ENCODE measurements at regions not wholly inside any gene's neighbourhood (a gene's known extent, or its start where the extent isn't known, plus 50 kb on each side); places are given as distances from the start of the nearest gene placed in this dataset.

DNA sequence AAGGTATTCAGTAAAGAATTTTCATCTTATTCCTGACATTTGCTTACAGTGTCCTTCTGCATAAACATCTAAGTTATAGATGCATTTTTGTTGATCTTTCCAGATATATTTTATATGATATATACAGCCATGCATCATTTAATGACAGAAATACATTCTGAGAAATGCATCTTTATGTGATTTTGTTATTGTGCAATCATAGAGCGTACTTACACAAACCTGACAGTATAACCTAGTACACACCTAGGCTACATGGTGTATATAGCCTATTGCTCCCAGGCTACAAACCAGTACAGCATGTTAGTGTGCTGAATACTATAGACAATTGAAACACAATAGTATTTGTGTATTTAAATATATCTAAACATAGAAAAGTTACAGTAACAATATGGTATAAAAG lies 642.0 kb downstream of the XPNPEP1 start:
- H3K36me3 Mint-ChIP-seq (ENCODE audit: low read depth) = no peaks in the 10 kb centered on the region
- no peak overlapping the region for H3K27ac Mint-ChIP-seq
- no peaks in the 10 kb centered on the region for H3K4me1 Mint-ChIP-seq (ENCODE audit: low read depth)
- POLR2A ChIA-PET = no interaction called here
- CTCF ChIA-PET = no interaction called here
- no peak overlapping the region for H3K4me3 Mint-ChIP-seq
- DNase-seq = no peak
- H3K27me3 Mint-ChIP-seq (ENCODE audit: low read depth) = no peaks in the 10 kb centered on the region
- ATAC-seq = no peak
- no peaks in the 10 kb centered on the region for H3K9me3 Mint-ChIP-seq (ENCODE audit: insufficient read depth)

DNA sequence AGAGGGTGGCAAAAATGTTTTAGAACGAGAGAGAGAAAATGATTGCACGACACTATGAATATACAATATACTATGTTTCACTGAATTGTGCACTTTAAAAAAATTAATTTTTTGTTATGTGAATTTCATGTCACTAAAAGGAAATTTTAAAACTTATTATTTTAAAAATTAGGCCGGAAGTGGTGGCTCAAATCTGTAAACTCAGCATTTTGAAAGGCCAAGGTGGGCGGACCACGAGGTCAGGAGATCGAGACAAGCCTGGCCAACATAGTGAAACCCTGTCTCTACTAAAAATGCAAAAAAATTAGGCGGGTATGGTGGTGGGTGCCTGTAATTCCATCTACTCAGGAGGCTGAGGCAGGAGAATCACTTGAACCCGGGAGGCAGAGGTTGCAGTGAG lies 642.5 kb downstream of the XPNPEP1 start:
- CTCF ChIA-PET = no interaction called here

DNA sequence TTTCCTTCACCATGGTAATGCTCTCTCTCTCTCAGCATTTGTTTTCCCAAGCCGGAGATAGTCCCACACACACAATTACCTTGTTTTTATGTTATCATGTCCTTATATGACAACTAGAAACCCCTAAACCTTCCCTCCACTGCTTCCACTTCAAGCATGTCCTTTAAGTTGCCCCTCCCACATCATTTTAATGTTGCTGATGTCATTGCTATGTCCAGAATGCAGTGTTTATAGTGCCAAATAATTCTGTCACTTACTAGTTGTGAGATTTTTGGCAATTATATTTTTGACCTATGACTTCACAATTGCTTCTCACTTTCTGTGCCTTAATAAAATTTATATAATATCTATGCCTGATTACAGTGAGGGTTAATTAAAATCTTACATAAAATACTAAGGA lies 645.9 kb downstream of the XPNPEP1 start:
- Mint-ChIP-seq H3K4me3 (no peak overlapping the region), H3K9me3 (ENCODE audit: insufficient read depth) (no peaks in the 10 kb centered on the region), H3K27me3 (ENCODE audit: low read depth) (no peaks in the 10 kb centered on the region), H3K36me3 (ENCODE audit: low read depth) (no peaks in the 10 kb centered on the region), H3K27ac (no peak overlapping the region), H3K4me1 (ENCODE audit: low read depth) (no peaks in the 10 kb centered on the region)
- CTCF ChIA-PET = no interaction called here
- DNase-seq = no peak
- POLR2A ChIA-PET = no interaction called here
- no peak for ATAC-seq

More for the DNA sequence above, 642.5 kb downstream of the XPNPEP1 start:
- DNase-seq (no peak), ATAC-seq (no peak)
- Mint-ChIP-seq H3K4me1 (ENCODE audit: low read depth) (no peaks in the 10 kb centered on the region), H3K36me3 (ENCODE audit: low read depth) (no peaks in the 10 kb centered on the region), H3K27ac (no peak overlapping the region), H3K27me3 (ENCODE audit: low read depth) (no peaks in the 10 kb centered on the region), H3K4me3 (no peak overlapping the region), H3K9me3 (ENCODE audit: insufficient read depth) (no peaks in the 10 kb centered on the region)
- POLR2A ChIA-PET = no interaction called here

DNA sequence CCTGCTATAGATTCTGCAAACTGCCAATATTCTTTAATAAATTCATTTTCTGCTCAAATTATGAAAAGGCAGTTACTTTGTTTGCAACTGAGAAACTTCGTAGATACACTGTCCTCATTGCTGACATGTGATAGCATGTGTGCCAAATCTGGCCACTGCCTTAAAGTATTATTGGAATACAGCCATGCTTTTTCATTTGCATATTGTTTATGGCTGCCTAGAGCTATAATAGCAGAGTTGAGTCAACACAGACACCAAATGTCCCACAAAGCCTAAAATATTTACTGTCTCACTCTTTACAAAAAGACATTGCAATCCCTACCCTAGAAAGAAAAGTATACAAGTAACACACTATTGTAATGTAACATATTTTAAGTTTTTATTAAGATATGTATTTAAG lies 647.4 kb downstream of the XPNPEP1 start:
- H3K4me3 Mint-ChIP-seq = no peak overlapping the region

DNA sequence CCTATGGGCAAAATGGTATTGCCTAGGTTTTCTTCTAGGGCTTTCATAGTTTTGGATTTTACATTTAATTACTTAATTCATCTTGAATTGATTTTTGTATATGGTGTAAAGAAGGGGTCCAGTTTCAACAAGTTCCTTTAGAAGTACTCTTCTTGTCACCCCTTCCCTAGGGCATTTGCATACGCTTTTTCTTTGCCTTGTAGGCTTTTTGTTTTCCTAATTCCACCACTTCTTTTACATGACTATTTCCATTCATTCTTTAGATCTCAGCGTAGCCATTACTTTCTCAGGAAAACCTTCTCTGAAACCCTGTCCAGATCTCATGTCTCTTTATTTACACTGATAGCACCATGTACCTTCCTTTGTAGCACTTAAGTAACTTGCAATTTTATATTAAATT lies 648.6 kb downstream of the XPNPEP1 start:
- CTCF ChIA-PET = no interaction called here

More for the DNA sequence above, 647.4 kb downstream of the XPNPEP1 start:
- H3K36me3 Mint-ChIP-seq (ENCODE audit: low read depth) = no peaks in the 10 kb centered on the region
- ChIA-PET POLR2A (no interaction called here), CTCF (no interaction called here)
- no peaks in the 10 kb centered on the region for H3K27me3 Mint-ChIP-seq (ENCODE audit: low read depth)
- DNase-seq (no peak), ATAC-seq (no peak)
- no peak overlapping the region for H3K27ac Mint-ChIP-seq
- H3K9me3 Mint-ChIP-seq (ENCODE audit: insufficient read depth) = no peaks in the 10 kb centered on the region
- H3K4me1 Mint-ChIP-seq (ENCODE audit: low read depth) = no peaks in the 10 kb centered on the region

DNA sequence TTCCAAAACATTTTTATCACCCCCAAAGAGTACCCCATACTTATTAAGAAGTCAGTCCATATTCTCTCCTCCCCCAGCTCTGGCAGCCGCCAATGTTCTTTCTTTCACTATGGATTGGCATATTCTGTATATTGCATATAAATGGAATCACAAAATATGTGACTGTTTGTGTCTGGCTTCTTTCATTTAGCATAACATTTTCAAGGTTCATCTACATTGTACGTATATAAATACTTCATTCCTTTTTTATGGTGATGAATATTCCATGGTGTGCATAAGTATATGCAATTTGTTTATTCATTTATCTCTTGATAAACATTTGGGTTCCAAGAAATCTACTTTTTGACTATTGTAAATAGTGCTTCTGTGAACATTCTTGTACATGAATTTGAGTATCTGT lies 653.1 kb downstream of the XPNPEP1 start:
- ChIA-PET CTCF (no interaction called here), POLR2A (no interaction called here)
- no peak overlapping the region for H3K4me3 Mint-ChIP-seq
- H3K4me1 Mint-ChIP-seq (ENCODE audit: low read depth) = no peaks in the 10 kb centered on the region
- no peak for DNase-seq
- peaks cover 6% of the 10 kb centered on the region for H3K9me3 Mint-ChIP-seq (ENCODE audit: insufficient read depth)
- H3K27me3 Mint-ChIP-seq (ENCODE audit: low read depth) = no peaks in the 10 kb centered on the region
- ATAC-seq = no peak
- no peak overlapping the region for H3K27ac Mint-ChIP-seq
- H3K36me3 Mint-ChIP-seq (ENCODE audit: low read depth) = no peaks in the 10 kb centered on the region

More for the DNA sequence above, 648.6 kb downstream of the XPNPEP1 start:
- Mint-ChIP-seq H3K4me3 (no peak overlapping the region), H3K27me3 (ENCODE audit: low read depth) (no peaks in the 10 kb centered on the region), H3K36me3 (ENCODE audit: low read depth) (no peaks in the 10 kb centered on the region), H3K4me1 (ENCODE audit: low read depth) (no peaks in the 10 kb centered on the region), H3K27ac (no peak overlapping the region), H3K9me3 (ENCODE audit: insufficient read depth) (no peaks in the 10 kb centered on the region)
- POLR2A ChIA-PET = no interaction called here
- ATAC-seq = no peak
- DNase-seq = no peak

DNA sequence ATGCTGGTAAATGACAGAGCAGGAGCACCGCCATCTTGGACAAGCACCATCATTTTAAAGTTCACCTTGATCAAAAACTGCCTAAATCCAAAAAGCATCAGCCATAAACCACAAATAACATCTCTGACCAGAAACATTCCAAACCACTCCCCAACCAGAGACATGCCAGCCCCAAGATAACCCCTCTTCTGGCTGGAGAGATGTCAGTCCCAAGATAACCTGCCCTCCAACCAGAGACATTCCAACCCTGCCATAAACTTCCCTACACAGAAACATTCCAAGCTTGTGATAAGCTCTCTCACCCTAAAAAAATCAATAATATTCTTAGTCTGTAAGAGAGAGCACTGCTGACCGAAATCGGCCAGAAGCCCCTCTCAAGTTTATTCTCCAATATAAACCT lies 659.3 kb downstream of the XPNPEP1 start:
- H3K27ac Mint-ChIP-seq = no peak overlapping the region
- ChIA-PET POLR2A (no interaction called here), CTCF (no interaction called here)
- no peak overlapping the region for H3K4me3 Mint-ChIP-seq
- H3K9me3 Mint-ChIP-seq (ENCODE audit: insufficient read depth) = peaks cover 13% of the 10 kb centered on the region
- no peak for ATAC-seq
- H3K4me1 Mint-ChIP-seq (ENCODE audit: low read depth) = no peaks in the 10 kb centered on the region
- H3K27me3 Mint-ChIP-seq (ENCODE audit: low read depth) = no peaks in the 10 kb centered on the region
- DNase-seq = no peak
- no peaks in the 10 kb centered on the region for H3K36me3 Mint-ChIP-seq (ENCODE audit: low read depth)

DNA sequence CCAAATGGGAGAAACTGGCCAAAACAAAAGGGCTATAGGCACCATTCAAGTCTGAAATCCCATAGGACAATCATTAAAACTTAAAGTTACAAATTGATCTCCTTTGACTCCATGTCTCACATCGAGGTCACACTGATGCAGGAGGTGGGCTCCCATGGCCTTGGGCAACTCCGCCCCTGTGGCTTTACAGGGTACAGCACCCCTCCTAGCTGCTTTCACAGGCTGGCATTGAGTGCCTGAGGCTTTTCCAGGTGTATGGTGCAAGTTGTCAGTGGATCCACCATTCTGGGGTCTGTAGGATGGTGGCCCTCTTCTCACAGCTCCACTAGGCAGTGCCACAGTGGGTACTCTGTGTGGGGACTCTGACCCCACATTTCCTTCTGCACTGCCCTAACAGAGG lies 662.1 kb downstream of the XPNPEP1 start:
- no peaks in the 10 kb centered on the region for H3K27me3 Mint-ChIP-seq (ENCODE audit: low read depth)
- CTCF ChIA-PET = no interaction called here
- peaks cover 11% of the 10 kb centered on the region for H3K9me3 Mint-ChIP-seq (ENCODE audit: insufficient read depth)
- POLR2A ChIA-PET = no interaction called here
- ATAC-seq (no peak), DNase-seq (no peak)
- no peak overlapping the region for H3K27ac Mint-ChIP-seq
- no peak overlapping the region for H3K4me3 Mint-ChIP-seq
- H3K36me3 Mint-ChIP-seq (ENCODE audit: low read depth) = no peaks in the 10 kb centered on the region
- no peaks in the 10 kb centered on the region for H3K4me1 Mint-ChIP-seq (ENCODE audit: low read depth)

DNA sequence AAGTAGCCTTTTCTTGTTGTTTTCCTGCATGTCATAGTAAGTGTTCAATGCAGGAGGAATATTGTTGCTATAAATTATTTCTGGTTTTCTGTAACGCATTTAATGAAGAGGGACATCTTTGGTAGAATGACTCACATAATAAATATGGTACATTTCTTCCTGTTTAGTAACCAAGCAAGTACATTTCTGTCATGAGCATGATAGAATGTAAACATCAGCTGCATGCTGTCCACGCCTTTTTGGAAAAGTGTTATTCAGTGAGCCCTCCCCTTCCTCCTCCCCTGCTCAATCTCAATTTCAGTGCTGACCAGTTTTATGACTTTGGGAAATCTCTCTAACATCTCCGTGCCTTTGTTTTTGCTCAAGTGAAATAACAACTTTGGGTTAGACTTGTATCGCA lies 664.0 kb downstream of the XPNPEP1 start:
- H3K27me3 Mint-ChIP-seq (ENCODE audit: low read depth) = no peaks in the 10 kb centered on the region
- DNase-seq (no peak), ATAC-seq (no peak)
- H3K36me3 Mint-ChIP-seq (ENCODE audit: low read depth) = no peaks in the 10 kb centered on the region
- no peak overlapping the region for H3K4me3 Mint-ChIP-seq
- ChIA-PET POLR2A (no interaction called here), CTCF (no interaction called here)
- no peaks in the 10 kb centered on the region for H3K4me1 Mint-ChIP-seq (ENCODE audit: low read depth)
- H3K9me3 Mint-ChIP-seq (ENCODE audit: insufficient read depth) = peaks cover 7% of the 10 kb centered on the region
- no peak overlapping the region for H3K27ac Mint-ChIP-seq

DNA sequence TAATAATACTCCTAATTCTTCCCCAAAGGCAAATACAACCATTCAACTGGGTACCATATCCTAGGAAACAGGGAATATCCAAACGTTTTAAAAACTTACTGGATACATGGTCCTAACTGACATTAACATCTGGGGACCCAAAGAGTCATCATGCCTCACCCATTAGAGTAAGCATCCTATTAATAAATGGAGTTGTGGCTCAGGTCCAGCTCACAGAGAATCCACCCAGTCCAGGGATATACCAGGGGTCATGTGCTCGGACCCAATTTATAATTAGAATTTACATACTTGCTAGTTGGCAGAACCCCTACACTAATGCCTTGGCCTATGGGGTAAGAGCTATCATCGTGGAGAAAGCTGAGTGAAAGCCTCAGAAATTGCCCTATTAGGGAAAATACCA lies 670.0 kb downstream of the XPNPEP1 start:
- Mint-ChIP-seq H3K36me3 (ENCODE audit: low read depth) (no peaks in the 10 kb centered on the region), H3K9me3 (ENCODE audit: insufficient read depth) (peaks cover 4% of the 10 kb centered on the region), H3K4me1 (ENCODE audit: low read depth) (no peaks in the 10 kb centered on the region), H3K27me3 (ENCODE audit: low read depth) (no peaks in the 10 kb centered on the region), H3K27ac (no peak overlapping the region), H3K4me3 (no peak overlapping the region)
- DNase-seq = no peak
- ChIA-PET POLR2A (no interaction called here), CTCF (no interaction called here)
- no peak for ATAC-seq

DNA sequence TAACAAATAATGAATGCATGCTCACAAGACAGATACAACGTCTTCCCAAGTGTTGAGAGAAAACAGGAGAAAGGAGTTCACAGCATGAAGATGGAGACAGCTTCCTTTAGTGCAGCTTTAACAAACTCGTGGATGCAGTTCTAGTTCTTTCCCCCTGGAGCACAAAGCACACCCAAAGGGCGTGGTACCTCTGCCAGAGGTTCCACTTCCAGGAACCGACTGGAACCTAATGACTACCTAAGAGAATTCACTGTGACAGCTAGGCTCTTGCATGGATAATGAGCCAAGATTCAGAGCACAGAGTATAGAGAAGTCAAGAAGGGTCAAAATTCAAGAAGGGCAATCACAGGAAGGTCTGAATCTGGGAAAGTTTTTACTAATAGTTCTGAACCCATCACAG lies 673.2 kb downstream of the XPNPEP1 start:
- no peak for ATAC-seq
- Mint-ChIP-seq H3K4me1 (ENCODE audit: low read depth) (no peaks in the 10 kb centered on the region), H3K27ac (no peak overlapping the region), H3K4me3 (no peak overlapping the region), H3K9me3 (ENCODE audit: insufficient read depth) (peaks cover 4% of the 10 kb centered on the region), H3K27me3 (ENCODE audit: low read depth) (no peaks in the 10 kb centered on the region), H3K36me3 (ENCODE audit: low read depth) (no peaks in the 10 kb centered on the region)
- POLR2A ChIA-PET = no interaction called here
- DNase-seq = no peak
- CTCF ChIA-PET = no interaction called here

DNA sequence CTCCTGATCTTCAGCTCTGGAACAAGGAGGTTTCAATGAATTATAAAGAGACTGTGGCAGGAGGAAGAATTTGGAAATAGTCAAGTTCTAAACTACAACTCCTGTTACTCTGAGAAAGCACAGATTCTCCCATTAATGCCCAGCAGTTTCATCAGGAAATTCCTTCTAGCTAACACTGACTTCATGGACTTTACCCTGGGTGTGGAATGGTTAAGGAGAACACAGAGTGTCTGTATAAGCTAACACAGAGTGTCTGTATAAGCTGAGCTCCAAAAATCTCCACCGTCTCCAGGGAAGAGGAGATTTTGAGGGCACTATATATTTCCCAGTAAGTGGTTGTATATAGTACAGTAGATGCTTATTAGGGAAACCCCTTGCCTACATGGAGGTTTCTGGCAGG lies 675.5 kb downstream of the XPNPEP1 start:
- H3K27ac Mint-ChIP-seq = no peak overlapping the region
- no peaks in the 10 kb centered on the region for H3K36me3 Mint-ChIP-seq (ENCODE audit: low read depth)
- no peaks in the 10 kb centered on the region for H3K27me3 Mint-ChIP-seq (ENCODE audit: low read depth)
- ChIA-PET POLR2A (no interaction called here), CTCF (no interaction called here)
- DNase-seq = no peak
- no peaks in the 10 kb centered on the region for H3K4me1 Mint-ChIP-seq (ENCODE audit: low read depth)
- no peak for ATAC-seq
- no peak overlapping the region for H3K4me3 Mint-ChIP-seq
- H3K9me3 Mint-ChIP-seq (ENCODE audit: insufficient read depth) = peaks cover 7% of the 10 kb centered on the region

DNA sequence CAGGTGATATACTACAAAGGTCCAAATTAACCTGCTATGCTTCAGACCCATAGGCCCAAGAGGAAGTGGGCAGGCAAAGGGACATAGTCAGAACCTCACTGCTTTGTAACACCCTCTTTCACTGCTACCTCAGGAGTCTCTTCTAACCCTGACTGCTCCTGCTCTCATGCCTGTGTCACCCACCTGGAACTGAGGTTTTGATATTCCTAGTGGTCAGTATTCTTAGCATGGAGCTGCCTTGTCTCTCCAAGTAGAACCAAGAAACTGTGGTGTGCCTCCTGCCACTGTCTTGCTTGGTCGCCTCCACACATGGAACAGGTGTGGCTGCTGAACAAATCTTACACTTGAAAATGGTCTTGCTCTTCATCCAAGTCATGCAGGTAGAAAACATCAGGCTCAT lies 677.5 kb downstream of the XPNPEP1 start:
- ChIA-PET POLR2A (no interaction called here), CTCF (no interaction called here)
- Mint-ChIP-seq H3K4me3 (no peak overlapping the region), H3K27me3 (ENCODE audit: low read depth) (no peaks in the 10 kb centered on the region), H3K27ac (no peak overlapping the region), H3K36me3 (ENCODE audit: low read depth) (no peaks in the 10 kb centered on the region), H3K9me3 (ENCODE audit: insufficient read depth) (peaks cover 5% of the 10 kb centered on the region), H3K4me1 (ENCODE audit: low read depth) (no peaks in the 10 kb centered on the region)
- DNase-seq = no peak
- no peak for ATAC-seq

All from activated CD8-positive, alpha-beta T cell treated with anti-CD3 and anti-CD28 coated beads, Interleukin-2, amount 10 ng/mL, durations not matched to agents 7 days and 5 days (primary cell).